HG03039 (cell line): ENCODE measurements at regions not wholly inside any gene's neighbourhood (a gene's known extent, or its start where the extent isn't known, plus 50 kb on each side); places are given as distances from the start of the nearest gene placed in this dataset.
"Not testable (repeated sequence)": the region's sequence is repeated elsewhere in the genome, so short reads cannot be mapped to it uniquely, and the experiment has no call there.

Experiments used
- ATAC-seq: cut with Tn5 transposase; IDR thresholded peaks from one replicate; pipeline ENCODE4 v1.9.1; 2021; ENCODE audit warnings: mild to moderate bottlenecking, moderate library complexity; ENCODE audit not compliant: unreplicated experiment

- ATAC-seq, result not testable (repeated sequence)
These were observed 1363.1 kb downstream of the HACE1 start for GRCh38 chr6:103496588-103496987.

DNA sequence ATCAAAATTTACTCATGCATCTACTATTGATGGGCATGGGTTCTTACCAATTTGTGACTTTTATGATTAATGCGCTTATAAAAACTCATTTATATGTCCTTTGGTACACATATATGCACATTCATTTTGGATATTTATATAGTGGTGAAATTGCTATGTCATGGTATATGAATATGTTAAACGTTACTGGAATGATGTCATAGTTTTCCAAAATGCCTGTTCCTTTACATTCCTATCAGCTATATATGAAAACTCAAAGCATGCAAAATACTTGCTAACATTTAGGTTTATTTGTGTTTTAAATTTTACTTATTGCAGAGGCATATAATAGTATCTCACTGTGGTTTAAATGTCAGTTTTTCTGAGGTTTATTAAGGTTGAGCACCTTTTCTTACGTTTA, 1403.1 kb downstream of the HACE1 start:
- ATAC-seq, result no peak

DNA sequence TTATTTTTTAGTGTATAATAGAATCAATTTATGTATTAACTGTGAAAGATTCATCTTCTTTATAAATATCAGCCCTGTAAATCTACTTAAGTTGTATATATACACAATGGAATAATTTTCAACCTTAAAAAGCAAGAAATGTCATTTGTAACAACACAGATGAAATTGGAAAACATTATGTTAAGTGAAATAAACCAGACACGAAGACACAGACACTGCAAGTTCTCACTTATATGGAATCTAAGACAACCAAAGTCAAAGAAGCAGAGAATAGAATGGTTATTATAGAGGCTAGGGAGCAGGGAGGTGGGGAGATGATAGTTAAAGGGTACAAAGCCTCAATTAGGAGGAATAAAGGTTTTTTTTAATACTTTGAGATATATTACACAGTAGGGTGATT, 1404.4 kb downstream of the HACE1 start:
- no peak for ATAC-seq

- no peak for ATAC-seq
These were observed 1450.2 kb downstream of the HACE1 start for GRCh38 chr6:103409475-103409874.

DNA sequence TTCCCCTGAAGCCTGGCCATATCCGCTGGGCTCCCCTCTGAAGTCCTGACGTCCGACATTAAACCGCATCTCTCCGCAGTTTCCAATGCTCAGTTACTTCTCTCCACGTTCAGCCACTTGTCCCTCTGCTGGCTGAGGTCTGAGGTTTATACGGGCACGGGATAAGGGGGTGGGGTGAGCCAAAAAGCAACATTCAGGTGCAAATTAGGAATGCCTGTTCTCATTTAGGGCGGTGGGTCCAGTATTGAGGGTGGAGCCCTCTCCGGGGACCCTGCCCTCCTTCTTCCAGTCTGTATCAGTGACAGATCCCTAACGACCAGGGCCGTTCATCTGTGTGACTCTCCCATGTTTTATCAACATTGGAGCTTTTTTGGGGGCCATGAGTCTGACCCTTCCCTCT, 1454.4 kb downstream of the HACE1 start:
- ATAC-seq, result no peak

- no peak for ATAC-seq
These were observed 1454.9 kb downstream of the HACE1 start for GRCh38 chr6:103404799-103405198.

GRCh38 chr6:103396768-103397167, 1463.0 kb downstream of the HACE1 start:
- ATAC-seq, result no peak

DNA sequence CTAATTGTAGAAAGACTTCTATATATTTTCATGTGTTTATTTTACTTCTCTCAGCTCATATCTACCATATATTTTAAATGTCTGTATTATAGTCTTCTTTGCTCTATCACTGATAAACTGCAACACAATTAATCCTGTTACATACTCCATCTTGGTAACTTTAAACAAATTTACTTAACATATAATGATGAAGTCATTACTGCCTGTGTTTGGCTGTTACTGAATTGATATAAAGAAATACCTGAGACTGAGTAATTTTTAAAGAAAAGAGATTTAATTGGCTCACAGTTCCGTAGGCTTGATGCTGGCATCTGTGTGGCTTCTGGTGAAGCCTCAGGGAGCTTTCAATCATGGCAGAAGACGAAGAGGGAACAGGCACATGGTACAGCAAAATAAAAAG, 1480.4 kb downstream of the HACE1 start:
- ATAC-seq, result no peak

DNA sequence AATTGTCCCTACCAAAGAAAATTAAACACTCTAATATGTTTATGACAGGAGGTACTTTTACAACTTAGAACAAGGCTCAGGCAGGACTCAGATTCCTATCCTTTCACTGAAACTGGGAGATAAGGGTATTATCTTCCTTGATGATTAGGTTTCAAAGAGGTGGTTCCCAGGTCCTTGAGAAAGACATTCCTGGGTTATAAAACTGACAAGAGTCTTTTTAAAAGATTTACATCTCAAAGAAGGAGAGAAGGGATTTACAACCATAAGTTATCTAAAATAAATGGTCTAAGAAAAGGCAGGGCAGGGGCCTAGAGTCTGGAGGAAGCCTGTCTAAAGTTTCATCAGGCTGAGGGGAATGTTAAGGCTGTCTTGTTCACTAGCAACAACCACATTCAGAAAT, 1492.5 kb downstream of the HACE1 start:
- no peak for ATAC-seq

DNA sequence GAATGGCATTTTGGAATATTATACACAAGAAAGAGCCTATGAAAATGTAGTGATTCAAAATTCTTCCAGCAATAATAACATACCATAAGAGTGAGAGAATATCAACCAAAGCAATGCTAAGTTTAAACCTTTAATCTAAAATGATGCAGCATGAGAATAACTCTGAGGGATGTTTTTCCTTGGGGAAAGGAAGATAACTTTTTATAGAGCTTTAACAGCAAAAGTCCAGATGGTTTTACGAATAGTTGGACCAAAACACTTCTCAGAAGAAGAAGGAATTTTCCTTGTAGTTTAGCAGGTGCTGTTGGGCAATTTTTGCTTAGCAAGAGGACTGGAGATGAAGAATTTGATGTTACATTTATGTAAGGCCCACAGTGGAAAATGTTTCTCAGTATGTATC, 1503.2 kb downstream of the HACE1 start:
- no peak for ATAC-seq

- ATAC-seq, result no peak
These were observed 1515.1 kb downstream of the HACE1 start for GRCh38 chr6:103344554-103345163.

DNA sequence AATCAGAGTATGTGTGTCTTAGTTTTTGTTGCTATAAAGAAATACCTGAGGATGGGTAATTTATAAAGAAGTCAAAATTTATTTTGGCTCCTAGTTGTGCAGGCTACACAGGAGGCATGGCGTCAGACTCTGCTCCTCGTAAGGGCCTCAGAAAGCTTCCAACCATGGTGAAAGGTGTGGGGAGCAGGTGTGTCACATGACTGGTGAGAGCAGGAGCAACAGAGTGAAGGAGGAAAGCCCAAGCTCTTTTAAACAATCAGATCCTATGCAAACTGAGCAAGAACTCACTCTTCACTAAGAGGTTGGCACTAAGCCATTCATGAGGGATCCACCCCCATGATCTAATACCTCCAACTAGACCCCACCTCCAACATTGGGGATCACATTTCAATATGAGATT, 1524.3 kb downstream of the HACE1 start:
- no peak for ATAC-seq

DNA sequence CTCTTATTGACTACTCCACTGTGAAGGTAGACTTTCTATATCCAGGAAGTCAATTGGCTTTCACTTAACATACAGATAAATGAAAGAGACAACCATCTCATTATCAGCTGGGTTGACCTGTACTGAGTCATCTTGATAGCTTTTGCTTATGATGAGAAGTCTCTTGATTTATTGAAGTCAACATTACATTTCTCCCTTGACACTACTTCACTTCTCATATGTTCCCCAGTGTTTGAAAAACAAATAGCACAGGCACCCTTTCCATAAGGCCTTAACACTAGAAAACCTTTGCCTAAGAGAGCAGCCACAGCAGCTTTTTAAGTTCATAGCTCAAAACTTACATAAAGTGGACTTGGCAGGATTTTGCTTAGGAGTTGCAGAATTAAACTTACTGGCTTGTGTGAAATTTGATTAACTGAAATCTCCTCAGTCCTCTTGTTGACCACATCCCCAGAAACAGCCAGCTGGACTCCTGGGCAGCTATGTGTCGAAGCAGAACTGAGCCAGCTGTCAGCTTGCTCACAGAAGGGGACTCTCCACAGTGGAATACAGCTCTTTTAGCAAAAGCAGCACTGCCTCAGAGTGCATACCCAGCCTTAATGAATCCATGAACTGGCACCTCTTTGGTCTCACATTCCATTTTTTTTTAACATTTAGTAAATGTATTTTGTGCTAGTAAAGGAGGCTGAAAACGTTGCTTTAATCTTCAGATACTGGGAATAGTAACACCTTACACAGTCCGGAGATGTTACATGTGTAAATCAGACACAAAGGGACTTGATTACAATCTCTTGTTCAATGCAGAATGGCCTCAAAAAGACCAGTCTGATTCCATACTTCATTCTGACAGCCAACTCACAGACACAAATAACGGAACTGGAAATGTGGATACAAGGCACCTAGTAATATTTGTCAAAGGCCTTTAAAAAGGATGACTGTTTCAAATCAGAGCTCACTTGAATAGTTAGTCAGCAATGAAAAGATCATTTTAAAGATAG, 1532.7 kb downstream of the HACE1 start:
- ATAC-seq, result no peak

GRCh38 chr6:103313432-103313831, 1546.3 kb downstream of the HACE1 start:
- ATAC-seq, result no peak

- not testable (repeated sequence) for ATAC-seq
These were observed 1565.3 kb downstream of the HACE1 start for GRCh38 chr6:103294376-103294775.

DNA sequence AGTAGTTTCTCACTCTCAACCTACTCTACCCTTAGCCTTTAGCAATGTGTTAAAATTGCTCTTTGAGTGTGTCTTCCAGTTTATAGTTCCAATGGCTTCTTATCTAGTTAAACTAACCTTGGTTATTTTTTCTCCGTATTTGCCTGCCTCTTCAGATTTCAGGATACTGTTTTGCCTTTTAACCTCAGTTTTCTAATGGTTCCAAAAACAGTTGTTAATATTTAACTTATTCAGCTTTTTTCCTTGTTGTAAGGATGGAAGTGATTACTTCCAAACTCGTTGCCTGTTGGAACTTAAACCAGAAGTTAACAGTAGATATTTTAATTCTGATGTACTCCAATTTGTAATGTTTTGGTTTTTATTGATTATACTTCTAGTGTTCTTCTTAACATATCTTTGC, 1574.9 kb downstream of the HACE1 start:
- no peak for ATAC-seq

- ATAC-seq, result no peak
These were observed 1579.3 kb downstream of the HACE1 start for GRCh38 chr6:103280417-103280816.

DNA sequence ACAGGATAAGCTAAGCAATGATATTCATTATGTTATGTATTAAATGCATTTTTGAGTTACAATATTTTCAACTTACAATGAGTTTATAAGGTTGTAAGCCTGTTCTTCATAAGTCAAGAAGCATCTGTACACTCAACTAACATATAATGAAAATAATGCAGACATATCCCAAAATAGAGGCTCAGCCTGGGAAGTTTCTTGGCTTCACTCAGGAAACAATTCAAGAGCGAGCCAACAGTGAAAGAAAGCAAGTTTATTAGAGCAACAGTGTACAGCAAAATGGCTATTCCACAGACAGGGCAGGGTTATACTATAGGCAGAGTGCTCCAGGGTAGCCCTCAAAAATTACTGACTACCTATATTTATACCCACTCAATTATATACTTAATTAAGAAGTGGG, 1581.8 kb downstream of the HACE1 start:
- no peak for ATAC-seq

DNA sequence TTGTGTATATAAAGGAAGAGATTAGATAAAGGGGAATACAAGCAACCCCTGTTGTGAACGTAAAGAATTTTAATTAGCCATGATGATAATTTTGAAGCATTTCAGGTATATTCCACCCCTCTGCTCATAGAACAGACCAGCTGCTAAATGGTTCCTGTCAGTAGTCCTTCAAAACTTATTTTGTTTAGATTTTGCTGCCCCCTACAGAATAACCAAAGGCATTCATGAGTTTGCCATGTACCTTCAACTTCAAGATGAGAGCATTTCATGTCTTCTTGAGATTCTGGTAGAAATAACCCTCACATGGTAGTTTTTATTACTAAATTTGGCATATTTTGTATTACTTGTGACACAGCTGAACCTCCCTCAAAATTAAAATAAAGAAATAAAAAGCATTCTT, 1586.7 kb downstream of the HACE1 start:
- ATAC-seq, result no peak

DNA sequence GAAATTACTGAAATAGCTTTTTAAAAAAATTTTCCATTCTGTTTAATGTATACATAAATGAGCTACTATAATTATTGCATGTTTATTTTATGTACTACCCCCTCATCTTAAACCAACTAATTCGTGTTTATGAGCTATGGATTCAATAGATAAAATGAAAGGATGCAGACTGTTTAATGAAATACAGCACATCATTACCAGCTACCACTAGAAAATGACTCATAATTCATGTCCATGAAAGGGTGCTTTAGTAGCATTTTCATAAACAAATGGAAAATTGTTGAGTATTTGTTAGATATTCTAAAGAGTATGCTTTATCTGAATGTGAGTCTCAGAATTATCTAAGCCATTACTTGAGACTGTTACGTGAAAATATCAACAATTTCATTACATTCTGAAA, 1590.1 kb downstream of the HACE1 start:
- ATAC-seq, result no peak

DNA sequence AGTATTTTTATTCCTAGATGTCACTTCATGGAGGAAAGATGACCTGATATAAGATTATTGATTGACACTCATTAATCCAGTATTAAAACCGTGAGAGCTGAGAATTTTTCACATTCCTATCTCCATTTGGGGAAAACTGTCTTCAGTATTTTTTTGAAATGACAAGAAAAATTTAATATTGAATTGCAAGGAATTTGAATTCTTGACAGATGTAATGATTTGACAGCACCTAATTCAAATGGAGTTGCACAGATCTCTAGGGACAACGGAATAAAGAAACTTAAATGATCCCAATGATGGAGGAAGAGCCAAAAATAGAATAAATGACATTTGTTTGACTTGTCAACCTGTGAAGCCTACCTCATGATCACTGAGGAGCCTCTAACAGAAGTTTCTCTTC, 1591.4 kb downstream of the HACE1 start:
- no peak for ATAC-seq

- ATAC-seq, result no peak
These were observed 1595.7 kb downstream of the HACE1 start for GRCh38 chr6:103264020-103264419.
